ENCODE measurements at regions not wholly inside any gene's neighbourhood (a gene's known extent, or its start where the extent isn't known, plus 50 kb on each side); places are given as distances from the start of the nearest gene placed in this dataset.

DNA sequence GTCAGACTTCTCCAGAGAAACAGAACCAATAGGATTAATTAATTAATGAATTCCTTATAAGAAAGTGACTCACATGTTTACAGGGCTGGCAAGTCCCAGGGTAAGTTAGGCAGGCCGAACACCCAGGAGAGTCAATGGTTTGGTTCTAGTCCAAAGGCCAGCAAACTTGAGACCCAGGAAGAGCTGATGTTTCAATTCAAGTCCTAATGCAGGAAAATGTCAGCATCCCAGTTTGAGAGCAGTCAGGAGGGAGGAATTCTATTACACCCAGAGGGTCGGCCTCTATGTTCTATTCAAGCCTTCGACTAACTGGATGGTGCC is 466.0 kb downstream of the INSC start:
- TF ChIP-seq, protein P1, sequence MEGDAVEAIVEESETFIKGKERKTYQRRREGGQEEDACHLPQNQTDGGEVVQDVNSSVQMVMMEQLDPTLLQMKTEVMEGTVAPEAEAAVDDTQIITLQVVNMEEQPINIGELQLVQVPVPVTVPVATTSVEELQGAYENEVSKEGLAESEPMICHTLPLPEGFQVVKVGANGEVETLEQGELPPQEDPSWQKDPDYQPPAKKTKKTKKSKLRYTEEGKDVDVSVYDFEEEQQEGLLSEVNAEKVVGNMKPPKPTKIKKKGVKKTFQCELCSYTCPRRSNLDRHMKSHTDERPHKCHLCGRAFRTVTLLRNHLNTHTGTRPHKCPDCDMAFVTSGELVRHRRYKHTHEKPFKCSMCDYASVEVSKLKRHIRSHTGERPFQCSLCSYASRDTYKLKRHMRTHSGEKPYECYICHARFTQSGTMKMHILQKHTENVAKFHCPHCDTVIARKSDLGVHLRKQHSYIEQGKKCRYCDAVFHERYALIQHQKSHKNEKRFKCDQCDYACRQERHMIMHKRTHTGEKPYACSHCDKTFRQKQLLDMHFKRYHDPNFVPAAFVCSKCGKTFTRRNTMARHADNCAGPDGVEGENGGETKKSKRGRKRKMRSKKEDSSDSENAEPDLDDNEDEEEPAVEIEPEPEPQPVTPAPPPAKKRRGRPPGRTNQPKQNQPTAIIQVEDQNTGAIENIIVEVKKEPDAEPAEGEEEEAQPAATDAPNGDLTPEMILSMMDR (conservative IDR thresholded peaks at IDR 0.05; ENCODE audit: low read depth in 2 of 2): no peak
- TF ChIP-seq JUNB (IDR thresholded peaks at IDR 0.05; ENCODE audit: unreplicated experiment) (no peak), POLR2AphosphoS5 (IDR thresholded peaks at IDR 0.05; ENCODE audit: low read depth) (no peak), EZH2phosphoT487 (IDR thresholded peaks at IDR 0.05; ENCODE audit: unreplicated experiment) (no peak), CREB1 (CRISPR knock-in tag; IDR thresholded peaks at IDR 0.05; ENCODE audit: low read depth) (no peak), EZH2 (IDR thresholded peaks at IDR 0.05; ENCODE audit: low read depth, unreplicated experiment) (no peak), STAT1 (IDR thresholded peaks at IDR 0.05; ENCODE audit: unreplicated experiment) (no peak), ZNF114 (CRISPR knock-in tag; IDR thresholded peaks at IDR 0.05) (no peak)
- TF ChIP-seq, protein P2, sequence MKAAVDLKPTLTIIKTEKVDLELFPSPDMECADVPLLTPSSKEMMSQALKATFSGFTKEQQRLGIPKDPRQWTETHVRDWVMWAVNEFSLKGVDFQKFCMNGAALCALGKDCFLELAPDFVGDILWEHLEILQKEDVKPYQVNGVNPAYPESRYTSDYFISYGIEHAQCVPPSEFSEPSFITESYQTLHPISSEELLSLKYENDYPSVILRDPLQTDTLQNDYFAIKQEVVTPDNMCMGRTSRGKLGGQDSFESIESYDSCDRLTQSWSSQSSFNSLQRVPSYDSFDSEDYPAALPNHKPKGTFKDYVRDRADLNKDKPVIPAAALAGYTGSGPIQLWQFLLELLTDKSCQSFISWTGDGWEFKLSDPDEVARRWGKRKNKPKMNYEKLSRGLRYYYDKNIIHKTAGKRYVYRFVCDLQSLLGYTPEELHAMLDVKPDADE (IDR thresholded peaks at IDR 0.05): no peak
